ENCODE measurements at regions not wholly inside any gene's neighbourhood (a gene's known extent, or its start where the extent isn't known, plus 50 kb on each side); places are given as distances from the start of the nearest gene placed in this dataset.

- Histone ChIP-seq H3K27ac (ENCODE audit: insufficient read depth, low read depth, low read length) (no peak overlapping the region), H3K9me3 (replicated peaks; ENCODE audit: control insufficient read depth, insufficient read depth, low read length) (no peaks in the 10 kb centered on the region), H3K4me1 (ENCODE audit: control insufficient read depth, extremely low read depth, insufficient read depth, low read length) (peaks cover 23% of the 10 kb centered on the region), H3K9me1 (replicated peaks; ENCODE audit: control insufficient read depth, extremely low read depth, insufficient read depth, low read length) (no peaks in the 10 kb centered on the region), H3K9ac (replicated peaks; ENCODE audit: extremely low read depth, insufficient read depth, low read length) (no peak overlapping the region), H3K36me3 (ENCODE audit: control insufficient read depth in 2 of 2, extremely low read depth in 1 of 2, insufficient read depth in 2 of 2, low read length in 2 of 2) (no peaks in the 10 kb centered on the region), H3K4me3 (replicated peaks in 1 of 3; ENCODE audit: insufficient read depth in 1 of 3, low read depth in 1 of 3, low read length in 3 of 3) (no peak overlapping the region), H3K4me2 (ENCODE audit: insufficient read depth, low read length) (no peak overlapping the region), H3K27me3 (ENCODE audit: control insufficient read depth in 2 of 2, insufficient read depth in 2 of 2, low read length in 2 of 2) (no peaks in the 10 kb centered on the region), H3K79me2 (ENCODE audit: control insufficient read depth, insufficient read depth, low read length) (no peaks in the 10 kb centered on the region), H2AFZ (ENCODE audit: low read depth, low read length) (no peak overlapping the region), H4K20me1 (replicated peaks; ENCODE audit: control insufficient read depth, extremely low read depth, insufficient read depth, low read length) (no peaks in the 10 kb centered on the region)
- intact Hi-C loops (cut with micrococcal nuclease): no loop called here
- dilution Hi-C loops (cut with MboI; ENCODE audit: extremely low pct_ligation_motif_present, low sequenced_read_pairs): no loop called here
- FAIRE-seq (no peak), DNase-seq (ENCODE audit: low read depth, low spot score) (no peak)
- no TSS peak for BruUV-seq (replicated peaks)
- CTCF ChIA-PET: no interaction called here
- TF ChIP-seq, protein P1, sequence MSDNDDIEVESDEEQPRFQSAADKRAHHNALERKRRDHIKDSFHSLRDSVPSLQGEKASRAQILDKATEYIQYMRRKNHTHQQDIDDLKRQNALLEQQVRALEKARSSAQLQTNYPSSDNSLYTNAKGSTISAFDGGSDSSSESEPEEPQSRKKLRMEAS (IDR thresholded peaks at IDR 0.05; ENCODE audit: insufficient read depth, insufficient read length): no peak
- no peak for TF ChIP-seq POLR2A (IDR thresholded peaks at IDR 0.05; ENCODE audit: low read depth, low read length)
- TF ChIP-seq, protein P2, sequence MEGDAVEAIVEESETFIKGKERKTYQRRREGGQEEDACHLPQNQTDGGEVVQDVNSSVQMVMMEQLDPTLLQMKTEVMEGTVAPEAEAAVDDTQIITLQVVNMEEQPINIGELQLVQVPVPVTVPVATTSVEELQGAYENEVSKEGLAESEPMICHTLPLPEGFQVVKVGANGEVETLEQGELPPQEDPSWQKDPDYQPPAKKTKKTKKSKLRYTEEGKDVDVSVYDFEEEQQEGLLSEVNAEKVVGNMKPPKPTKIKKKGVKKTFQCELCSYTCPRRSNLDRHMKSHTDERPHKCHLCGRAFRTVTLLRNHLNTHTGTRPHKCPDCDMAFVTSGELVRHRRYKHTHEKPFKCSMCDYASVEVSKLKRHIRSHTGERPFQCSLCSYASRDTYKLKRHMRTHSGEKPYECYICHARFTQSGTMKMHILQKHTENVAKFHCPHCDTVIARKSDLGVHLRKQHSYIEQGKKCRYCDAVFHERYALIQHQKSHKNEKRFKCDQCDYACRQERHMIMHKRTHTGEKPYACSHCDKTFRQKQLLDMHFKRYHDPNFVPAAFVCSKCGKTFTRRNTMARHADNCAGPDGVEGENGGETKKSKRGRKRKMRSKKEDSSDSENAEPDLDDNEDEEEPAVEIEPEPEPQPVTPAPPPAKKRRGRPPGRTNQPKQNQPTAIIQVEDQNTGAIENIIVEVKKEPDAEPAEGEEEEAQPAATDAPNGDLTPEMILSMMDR (IDR thresholded peaks at IDR 0.05; ENCODE audit: extremely low read depth in 1 of 2, insufficient read depth in 1 of 2, low read depth in 1 of 2, low read length in 2 of 2): no peak
- TF ChIP-seq EZH2 (IDR thresholded peaks at IDR 0.05; ENCODE audit: borderline replicate concordance, low read depth, low read length, severe bottlenecking): no peak
- no peak for TF ChIP-seq FOS (IDR thresholded peaks at IDR 0.05; ENCODE audit: borderline replicate concordance, insufficient read depth, low read length)
- POLR2A ChIA-PET: no interaction called here
These were observed 100.2 kb downstream of the CEBPB start for GRCh38 chr20:50290808-50291207.

Data from endothelial cell of umbilical vein (primary cell).